CD14-positive monocyte (primary cell): ENCODE measurements at regions not wholly inside any gene's neighbourhood (a gene's known extent, or its start where the extent isn't known, plus 50 kb on each side); places are given as distances from the start of the nearest gene placed in this dataset.
"Not testable (repeated sequence)": the region's sequence is repeated elsewhere in the genome, so short reads cannot be mapped to it uniquely, and the experiment has no call there.

Experiments used
- DNase-seq, 3 donors: peaks; one replicate each; pipeline ENCODE4 v3.0.0-alpha.2; 2011 to 2022
- H2AFZ ChIP-seq: 2 replicates; pipeline ENCODE4 v1.6.0; 2012; ENCODE audit warnings: mild to moderate bottlenecking, low read depth, low read length, inconsistent platforms; ENCODE audit not compliant: insufficient read depth, poor library complexity, severe bottlenecking
- H3K27ac ChIP-seq, 2 donors: 1 replicate in 1 of 2; 2 replicates in 1 of 2; pipeline ENCODE4 v1.5.1; 2012 to 2013; ENCODE audit warnings: low read length in 2 of 2, control low read depth in 1 of 2, inconsistent platforms in 1 of 2, low read depth in 1 of 2, mild to moderate bottlenecking in 1 of 2
- H3K27me3 ChIP-seq, 2 donors: one replicate each; pipeline versions ENCODE4 v1.6.0 to v1.6.1; 2011 to 2013; ENCODE audit warnings: low read length in 2 of 2; ENCODE audit not compliant: control insufficient read depth in 2 of 2, insufficient read depth in 2 of 2
- H3K36me3 ChIP-seq, 2 donors: replicated peaks in 1 of 2; 1 replicate in 1 of 2; 2 replicates in 1 of 2; pipeline versions ENCODE4 v1.5.1 to v1.6.1; 2012 to 2013; ENCODE audit warnings: low read length in 2 of 2, control low read depth in 1 of 2, inconsistent platforms in 1 of 2, mild to moderate bottlenecking in 1 of 2; ENCODE audit not compliant: insufficient read depth in 2 of 2, control insufficient read depth in 1 of 2
- H3K4me1 ChIP-seq, 2 donors: 1 replicate in 1 of 2; 2 replicates in 1 of 2; pipeline versions ENCODE4 v1.5.1 to v1.6.1; 2012 to 2013; ENCODE audit warnings: low read length in 2 of 2, control low read depth in 1 of 2, inconsistent platforms in 1 of 2, mild to moderate bottlenecking in 1 of 2, moderate library complexity in 1 of 2; ENCODE audit not compliant: insufficient read depth in 2 of 2, control insufficient read depth in 1 of 2
- H3K4me2 ChIP-seq: replicated peaks from 2 replicates; pipeline ENCODE3; 2012; ENCODE audit warnings: low read length, moderate library complexity, mild to moderate bottlenecking; ENCODE audit not compliant: poor library complexity, severe bottlenecking; ENCODE audit errors: extremely low read depth
- H3K4me3 ChIP-seq, 3 experiments: fragments of 200-600 bp in 1 of 3; sonication (generic) in 1 of 3; replicated peaks in 1 of 3; 1 replicate in 2 of 3; 2 replicates in 1 of 3; pipeline ENCODE4 v1.5.1; 2011 to 2013; ENCODE audit warnings: low read length in 3 of 3, mild to moderate bottlenecking in 3 of 3, control low read depth in 2 of 3, low read depth in 2 of 3, inconsistent platforms in 1 of 3, moderate library complexity in 1 of 3
- H3K79me2 ChIP-seq: 2 replicates; pipeline ENCODE4 v1.6.0; 2012; ENCODE audit warnings: mild to moderate bottlenecking, control low read depth, inconsistent platforms, low read length, moderate library complexity; ENCODE audit not compliant: insufficient read depth
- H3K9ac ChIP-seq: 2 replicates; pipeline ENCODE4 v1.6.0; 2017; ENCODE audit warnings: low read length, mild to moderate bottlenecking; ENCODE audit not compliant: insufficient read depth, poor library complexity, severe bottlenecking
- H3K9me3 ChIP-seq, 2 donors: replicated peaks in 1 of 2; 1 replicate in 1 of 2; 2 replicates in 1 of 2; pipeline versions ENCODE4 v1.5.1 to v1.6.1; 2012 to 2013; ENCODE audit warnings: low read length in 2 of 2, control low read depth in 1 of 2; ENCODE audit not compliant: control insufficient read depth in 1 of 2, insufficient read depth in 1 of 2
- H4K20me1 ChIP-seq: 2 replicates; pipeline ENCODE4 v1.6.0; 2012; ENCODE audit warnings: mild to moderate bottlenecking, low read length, control low read depth, moderate library complexity; ENCODE audit not compliant: insufficient read depth
- H3K27ac Mint-ChIP-seq, 7 donors: one replicate each; pipeline ENCODE4 v1.8.0; 2020; ENCODE audit warnings: mild to moderate bottlenecking in 7 of 7, mixed read lengths in 7 of 7, moderate library complexity in 6 of 7, inconsistent platforms in 2 of 7
- H3K27me3 Mint-ChIP-seq, 3 donors: one replicate each; pipeline ENCODE4 v1.8.0; 2021 to 2022; ENCODE audit warnings: low read depth in 3 of 3, mild to moderate bottlenecking in 3 of 3, mixed read lengths in 3 of 3, moderate library complexity in 3 of 3, inconsistent platforms in 1 of 3
- H3K36me3 Mint-ChIP-seq, 2 donors: one replicate each; pipeline ENCODE4 v1.8.0; 2020; ENCODE audit warnings: mixed read lengths in 2 of 2, inconsistent platforms in 1 of 2, mild to moderate bottlenecking in 1 of 2
- H3K4me1 Mint-ChIP-seq: one replicate; pipeline ENCODE4 v1.8.0; 2020; ENCODE audit warnings: mild to moderate bottlenecking, mixed read lengths
- H3K4me3 Mint-ChIP-seq, 2 donors: one replicate each; pipeline ENCODE4 v1.8.0; 2020; ENCODE audit warnings: mild to moderate bottlenecking in 2 of 2, mixed read lengths in 2 of 2, moderate library complexity in 1 of 2
- H3K9me3 Mint-ChIP-seq, 7 donors: one replicate each; pipeline ENCODE4 v1.8.0; 2020 to 2022; ENCODE audit warnings: mixed read lengths in 7 of 7, mild to moderate bottlenecking in 6 of 7, moderate library complexity in 6 of 7, inconsistent platforms in 2 of 7
- CTCF ChIP-seq: fragments of 200-600 bp; IDR thresholded peaks from one replicate; pipeline ENCODE4 v1.8.0; 2022; ENCODE audit warnings: antibody characterized with exemption, mild to moderate bottlenecking
- WGBS: methylation state at CpG from one replicate; pipeline ENCODE4 v1.1.5; 2013; ENCODE audit warnings: missing lambda C conversion rate; ENCODE audit not compliant: insufficient coverage; 5-methylcytosine and 5-hydroxymethylcytosine counted together
- intact Hi-C, 2 donors: fragments of 100-400 bp; cut with micrococcal nuclease; formaldehyde crosslinking; loops; one replicate each; pipeline versions ENCODE4 v1.15.0 to v1.15.1; 2023

GRCh38 chr20:57973886-57974285, 254.6 kb downstream of the ANKRD60 start:
- no peak overlapping the region for H3K27ac Mint-ChIP-seq
- H3K4me3 ChIP-seq = no peak overlapping the region
- no peak overlapping the region for H3K27ac ChIP-seq
- no peaks in the 10 kb centered on the region for H3K36me3 Mint-ChIP-seq
- H2AFZ ChIP-seq = no peak overlapping the region
- no peak for TF ChIP-seq CTCF
- no peaks in the 10 kb centered on the region for H4K20me1 ChIP-seq
- no peaks in the 10 kb centered on the region for H3K36me3 ChIP-seq
- H3K4me1 ChIP-seq = no peaks in the 10 kb centered on the region
- H3K9ac ChIP-seq = no peak overlapping the region
- H3K9me3 ChIP-seq = no peaks in the 10 kb centered on the region
- 81% methylated on average over 3 of the region's 3 CpGs for WGBS
- H3K9me3 Mint-ChIP-seq = peaks cover 0 to 3% (median 2%) of the 10 kb centered on the region in 7 donors
- H3K4me1 Mint-ChIP-seq = no peaks in the 10 kb centered on the region
- peaks cover 0 to 7% (median 3%) of the 10 kb centered on the region in 3 donors for H3K27me3 Mint-ChIP-seq
- no peak overlapping the region for H3K4me2 ChIP-seq
- intact Hi-C loops = no loop called here
- DNase-seq = no peak
- H3K4me3 Mint-ChIP-seq = no peak overlapping the region
- H3K27me3 ChIP-seq = no peaks in the 10 kb centered on the region
- no peaks in the 10 kb centered on the region for H3K79me2 ChIP-seq

GRCh38 chr20:57971583-57971982, 256.9 kb downstream of the ANKRD60 start:
- intact Hi-C loops, H3K36me3 ChIP-seq, H3K9me3 ChIP-seq, H3K4me2 ChIP-seq, H3K4me3 ChIP-seq, H3K4me1 ChIP-seq, H3K27me3 ChIP-seq, H2AFZ ChIP-seq, H3K27ac Mint-ChIP-seq, DNase-seq, H4K20me1 ChIP-seq, H3K27ac ChIP-seq, H3K4me1 Mint-ChIP-seq, H3K36me3 Mint-ChIP-seq, H3K9me3 Mint-ChIP-seq, H3K79me2 ChIP-seq, H3K4me3 Mint-ChIP-seq, H3K9ac ChIP-seq: not testable (repeated sequence)
- peaks cover 3 to 11% (median 4%) of the 10 kb centered on the region in 3 donors for H3K27me3 Mint-ChIP-seq
- WGBS = no CpG with 5 or more reads among the region's 1 CpG
